HAP-1 (cell line): ENCODE measurements at regions not wholly inside any gene's neighbourhood (a gene's known extent, or its start where the extent isn't known, plus 50 kb on each side); places are given as distances from the start of the nearest gene placed in this dataset.
A peak's percentile ranks its signal among the peaks of the same experiment; 100 is the strongest.

Experiments
- DNase-seq, 2 experiments: peaks; one replicate each; pipeline ENCODE4 v3.0.0-alpha.2; 2016 to 2020; ENCODE audit warnings: low spot score in 2 of 2
- H3K27me3 ChIP-seq: fragments of 250-450 bp; sonication (Bioruptor Pico); 2 replicates; pipeline ENCODE4 v1.5.1; 2020; ENCODE audit warnings: low read depth, mild to moderate bottlenecking, moderate library complexity
- H3K36me3 ChIP-seq: fragments of 250-450 bp; sonication (Bioruptor Pico); replicated peaks from 2 replicates; pipeline ENCODE4 v1.5.1; 2020; ENCODE audit warnings: mild to moderate bottlenecking
- H3K4me1 ChIP-seq: fragments of 250-450 bp; sonication (Bioruptor Pico); 2 replicates; pipeline ENCODE4 v1.5.1; 2020; ENCODE audit warnings: mild to moderate bottlenecking
- H3K4me3 ChIP-seq: fragments of 250-450 bp; sonication (Bioruptor Pico); 2 replicates; pipeline ENCODE4 v1.5.1; 2020; ENCODE audit warnings: mild to moderate bottlenecking, moderate library complexity
- H3K9me3 ChIP-seq: fragments of 250-450 bp; sonication (Bioruptor Pico); 2 replicates; pipeline ENCODE4 v1.5.1; 2020; ENCODE audit warnings: mild to moderate bottlenecking, moderate library complexity
- in situ Hi-C: fragments of 300-500 bp; cut with MboI; formaldehyde crosslinking; loops from 3 replicates; pipeline ENCODE4 v1.14.3; 2020; ENCODE audit warnings: low sequenced_read_pairs, inconsistent platforms, mixed read lengths

DNA sequence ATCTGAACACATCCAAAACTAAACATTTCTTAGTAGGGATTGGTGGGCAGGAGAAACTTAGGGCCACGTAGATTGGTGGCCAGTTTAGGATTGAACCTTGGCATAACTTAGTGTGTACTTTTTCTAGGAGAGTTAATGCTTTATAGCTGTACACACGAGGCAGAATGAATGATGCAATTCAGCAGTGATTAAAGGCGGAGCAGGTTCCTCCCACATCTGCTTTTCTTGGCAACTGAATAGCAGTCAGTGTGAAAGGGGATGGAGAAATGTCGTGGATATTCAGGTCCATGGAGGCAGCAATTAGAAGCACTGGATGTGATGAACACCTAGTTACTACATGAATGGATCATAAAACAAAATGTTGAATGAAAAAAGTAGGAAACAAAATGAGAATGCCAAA is 493.8 kb downstream of the FUT8 start:
- Histone ChIP-seq H3K4me1 (no peaks in the 10 kb centered on the region), H3K4me3 (no peak overlapping the region), H3K27me3 (no peaks in the 10 kb centered on the region), H3K9me3 (no peaks in the 10 kb centered on the region; the same call in 1 of the 2 replicates), H3K36me3 (no peaks in the 10 kb centered on the region)
- in situ Hi-C loops, result no loop called here
- no peak for DNase-seq

DNA sequence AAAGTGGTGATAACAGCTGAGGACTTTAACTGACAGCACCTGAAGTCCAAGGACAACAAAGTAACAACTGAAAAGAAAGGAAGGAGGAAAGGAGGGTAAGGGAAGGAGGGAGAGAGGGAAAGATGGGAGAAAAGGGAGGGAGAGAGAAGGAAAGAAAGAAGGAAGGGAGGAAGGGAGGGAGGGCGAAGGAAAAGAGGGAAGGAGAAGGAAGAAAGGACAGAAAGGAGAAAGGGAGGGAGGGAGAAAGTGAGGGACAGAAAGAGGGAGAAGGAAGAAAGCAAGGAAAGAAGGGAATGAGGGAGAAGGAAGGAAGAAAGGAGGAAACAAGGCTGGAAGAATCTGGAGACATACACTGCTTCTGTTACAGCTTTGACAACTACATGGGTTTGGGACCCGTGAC is 494.4 kb downstream of the FUT8 start:
- Histone ChIP-seq H3K4me1 (no peaks in the 10 kb centered on the region), H3K4me3 (no peak overlapping the region), H3K36me3 (no peaks in the 10 kb centered on the region), H3K9me3 (no peaks in the 10 kb centered on the region), H3K27me3 (no peaks in the 10 kb centered on the region)
- DNase-seq, result no peak
- in situ Hi-C loops, result no loop called here

DNA sequence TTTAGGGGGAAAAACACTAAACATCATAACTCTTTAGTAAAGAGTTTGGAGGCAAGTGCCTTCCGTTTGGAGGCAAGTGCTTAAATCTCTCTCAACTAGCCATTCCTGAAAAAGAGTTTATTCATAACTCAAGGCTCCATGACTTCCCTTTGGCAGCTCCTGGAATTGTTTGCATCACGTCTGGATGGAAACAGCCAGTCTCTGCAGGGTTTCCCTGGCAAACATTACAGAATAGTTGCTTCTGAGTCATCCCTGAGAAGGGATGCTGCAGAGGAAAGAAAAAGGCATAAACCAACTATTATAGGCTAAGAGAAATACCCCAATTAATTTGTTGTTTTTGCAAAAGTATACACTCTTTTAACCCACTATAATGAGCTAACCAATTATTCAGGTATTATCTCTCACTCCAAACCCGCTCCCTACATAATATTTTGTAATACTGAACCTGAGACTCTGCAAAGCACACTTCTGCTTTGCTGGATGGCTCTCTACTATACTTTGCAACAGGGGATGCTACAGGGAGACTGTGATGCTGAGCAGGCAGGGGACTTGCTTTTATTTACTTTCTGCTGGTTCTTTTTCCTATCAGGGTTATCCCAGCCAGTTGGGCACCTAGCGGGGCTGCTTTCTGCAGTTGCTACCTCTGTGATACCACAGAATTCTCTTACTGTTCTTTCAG is 497.7 kb downstream of the FUT8 start:
- peaks cover 3% of the 10 kb centered on the region for H3K27me3 ChIP-seq
- H3K4me3 ChIP-seq, result no peak overlapping the region
- no peaks in the 10 kb centered on the region for H3K4me1 ChIP-seq
- H3K36me3 ChIP-seq, result no peaks in the 10 kb centered on the region
- DNase-seq, result no peak
- H3K9me3 ChIP-seq, result no peaks in the 10 kb centered on the region
- in situ Hi-C loops, result no loop called here

DNA sequence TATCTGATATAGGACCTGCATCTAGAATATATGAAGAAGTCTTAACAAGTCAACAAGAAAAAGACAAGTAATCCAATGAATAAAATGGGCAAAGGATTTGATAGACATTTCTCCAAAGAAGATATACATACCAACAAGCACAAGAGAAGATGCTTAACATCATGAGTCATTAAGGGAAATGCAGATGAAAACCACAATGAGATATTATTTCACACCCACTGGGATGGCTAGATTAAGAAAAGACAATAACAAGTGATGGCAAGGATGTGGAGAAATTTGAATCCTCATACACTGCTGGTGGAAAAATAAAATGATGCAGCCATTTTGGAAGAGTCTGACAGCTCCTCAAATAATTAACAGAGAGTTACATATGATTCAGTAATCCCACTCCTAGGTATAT is 502.6 kb downstream of the FUT8 start:
- DNase-seq, result no peak
- Histone ChIP-seq H3K36me3 (no peaks in the 10 kb centered on the region), H3K4me3 (no peak overlapping the region), H3K9me3 (no peaks in the 10 kb centered on the region), H3K27me3 (peaks cover 7% of the 10 kb centered on the region), H3K4me1 (no peaks in the 10 kb centered on the region)
- in situ Hi-C loops, result no loop called here

DNA sequence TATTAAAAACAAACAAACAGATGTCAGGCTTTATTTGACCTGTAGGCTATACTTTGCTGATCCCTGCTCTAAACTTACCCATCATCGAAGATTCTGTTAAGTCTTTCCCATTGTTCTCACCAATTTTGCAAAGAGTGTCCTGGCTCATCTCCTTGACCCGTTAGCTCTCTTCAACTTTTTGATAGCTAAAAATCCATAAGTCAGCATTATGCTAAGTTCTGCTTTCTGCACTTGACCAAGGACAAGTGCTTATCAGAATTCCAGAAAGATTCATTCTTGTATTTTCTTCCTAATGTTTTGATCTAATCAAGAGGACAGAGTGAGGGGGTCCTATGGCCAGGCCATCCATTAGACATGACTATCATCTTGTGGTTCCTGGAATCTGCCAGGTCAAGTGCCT is 503.5 kb downstream of the FUT8 start:
- peaks cover 7% of the 10 kb centered on the region for H3K27me3 ChIP-seq
- H3K9me3 ChIP-seq, result no peaks in the 10 kb centered on the region
- H3K4me3 ChIP-seq, result no peak overlapping the region

DNA sequence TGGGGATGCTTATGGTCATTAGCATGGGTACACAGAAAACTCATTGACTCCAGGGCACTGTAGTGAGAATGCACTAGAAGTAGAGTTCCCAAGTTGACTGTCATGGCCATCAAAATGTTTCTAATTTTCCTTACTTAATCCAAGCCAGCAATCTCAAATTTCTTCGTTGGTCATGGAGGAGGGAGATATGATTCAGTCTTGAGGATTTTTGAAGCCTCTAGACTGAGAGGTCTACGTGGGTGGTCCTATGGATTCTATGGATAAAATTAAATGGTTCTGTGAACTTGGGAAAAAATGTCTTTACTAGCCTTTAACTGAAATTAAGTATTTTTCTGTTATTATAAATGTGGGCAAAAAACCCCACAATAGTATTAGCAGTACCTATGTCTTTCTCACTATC is 508.5 kb downstream of the FUT8 start:
- no peaks in the 10 kb centered on the region for H3K9me3 ChIP-seq
- peaks cover under 1% of the 10 kb centered on the region; the same call in 1 of the 2 replicates for H3K27me3 ChIP-seq
- no peak overlapping the region for H3K4me3 ChIP-seq
- in situ Hi-C loops, result no loop called here
- DNase-seq, result no peak
- peaks cover 2% of the 10 kb centered on the region for H3K4me1 ChIP-seq
- H3K36me3 ChIP-seq, result no peaks in the 10 kb centered on the region

More for the DNA sequence above, 503.5 kb downstream of the FUT8 start:
- Histone ChIP-seq H3K4me1 (no peaks in the 10 kb centered on the region), H3K36me3 (no peaks in the 10 kb centered on the region)
- in situ Hi-C loops, result no loop called here
- no peak for DNase-seq

DNA sequence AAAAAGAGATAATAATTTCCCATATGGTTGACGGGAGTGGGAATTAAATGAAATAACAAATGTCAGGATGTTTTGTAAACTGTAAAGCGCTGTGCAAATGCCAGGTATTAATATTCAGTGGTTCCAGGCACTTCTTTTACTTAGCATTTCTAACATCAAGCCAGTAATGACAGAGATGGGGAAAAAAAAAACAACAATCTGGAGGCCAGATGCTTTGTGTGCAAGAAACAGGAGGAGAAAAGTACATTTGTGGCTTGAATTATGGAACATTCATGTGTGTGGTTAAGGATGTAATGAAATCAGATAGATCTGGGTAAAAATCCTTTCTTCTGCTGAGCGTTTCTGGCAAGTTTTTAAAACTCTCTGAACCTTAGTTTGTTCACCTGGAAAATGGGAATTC is 509.6 kb downstream of the FUT8 start:
- no peaks in the 10 kb centered on the region for H3K9me3 ChIP-seq
- no peak overlapping the region for H3K4me3 ChIP-seq
- no peak for DNase-seq
- in situ Hi-C loops, result no loop called here
- no peaks in the 10 kb centered on the region for H3K36me3 ChIP-seq
- H3K4me1 ChIP-seq, result peaks cover 13% of the 10 kb centered on the region
- no peaks in the 10 kb centered on the region for H3K27me3 ChIP-seq

DNA sequence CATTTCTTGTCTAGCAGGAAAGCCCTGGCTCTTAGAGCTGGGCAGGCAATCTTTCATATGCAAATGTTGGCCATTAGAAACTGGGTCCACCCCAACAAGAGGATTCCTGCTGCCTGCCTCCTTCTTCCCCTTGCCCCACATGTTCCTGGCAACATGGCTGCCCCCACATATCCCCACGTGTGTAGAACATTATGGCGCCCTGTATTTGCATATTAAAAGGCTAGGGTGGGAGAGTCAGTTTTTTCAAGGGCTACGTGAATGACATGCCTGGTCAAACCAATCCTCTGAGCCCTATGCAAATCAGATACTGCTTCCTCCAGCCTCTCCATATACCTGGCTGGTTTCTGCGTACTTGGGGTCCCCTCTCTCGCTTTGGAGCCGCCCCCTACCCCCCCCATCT is 514.0 kb downstream of the FUT8 start:
- in situ Hi-C loops, result no loop called here
- peak; percentile 34 to 65 for DNase-seq
- Histone ChIP-seq H3K4me3 (no peak overlapping the region), H3K27me3 (no peaks in the 10 kb centered on the region), H3K9me3 (no peaks in the 10 kb centered on the region), H3K36me3 (no peaks in the 10 kb centered on the region), H3K4me1 (peaks cover 24% of the 10 kb centered on the region)

DNA sequence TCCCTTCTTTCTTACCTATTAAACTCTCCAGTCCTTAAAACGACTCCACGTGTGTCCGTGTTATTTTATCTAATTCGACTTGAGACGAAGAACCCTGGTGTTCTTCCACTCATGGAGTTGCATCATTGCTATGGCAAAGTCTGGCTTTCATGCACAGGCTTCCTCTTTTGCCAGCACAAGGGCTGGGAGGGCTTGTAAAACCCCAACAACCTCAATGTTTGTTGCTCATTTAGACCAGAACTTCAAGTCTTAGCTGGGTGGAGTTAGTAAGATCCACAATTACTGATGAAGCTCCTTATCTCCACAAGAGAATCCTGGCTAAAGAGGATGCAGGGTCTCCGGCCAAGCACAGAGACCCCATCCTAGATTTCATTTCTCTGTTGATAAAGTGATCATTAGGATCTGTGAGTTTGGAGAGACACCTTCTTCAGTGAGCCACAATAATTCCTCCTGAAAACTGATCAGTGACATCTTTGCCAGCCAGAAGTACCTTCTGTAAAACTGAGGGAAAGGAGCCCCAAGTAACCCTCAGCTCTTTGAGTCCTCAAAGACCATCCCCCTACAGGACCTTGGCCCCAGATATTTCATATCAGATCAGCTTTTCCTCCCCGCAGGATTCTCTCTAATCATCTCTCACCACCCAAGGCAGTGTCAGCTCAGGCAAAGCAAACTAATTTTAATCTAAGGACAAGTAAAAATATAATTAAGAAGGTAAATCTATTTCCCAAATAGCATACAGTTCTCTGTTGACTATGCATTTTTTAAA is 514.6 kb downstream of the FUT8 start:
- no peak for DNase-seq
- Histone ChIP-seq H3K36me3 (no peaks in the 10 kb centered on the region), H3K9me3 (no peaks in the 10 kb centered on the region), H3K4me1 (peaks cover 24% of the 10 kb centered on the region), H3K4me3 (no peak overlapping the region), H3K27me3 (no peaks in the 10 kb centered on the region)
- in situ Hi-C loops, result no loop called here

DNA sequence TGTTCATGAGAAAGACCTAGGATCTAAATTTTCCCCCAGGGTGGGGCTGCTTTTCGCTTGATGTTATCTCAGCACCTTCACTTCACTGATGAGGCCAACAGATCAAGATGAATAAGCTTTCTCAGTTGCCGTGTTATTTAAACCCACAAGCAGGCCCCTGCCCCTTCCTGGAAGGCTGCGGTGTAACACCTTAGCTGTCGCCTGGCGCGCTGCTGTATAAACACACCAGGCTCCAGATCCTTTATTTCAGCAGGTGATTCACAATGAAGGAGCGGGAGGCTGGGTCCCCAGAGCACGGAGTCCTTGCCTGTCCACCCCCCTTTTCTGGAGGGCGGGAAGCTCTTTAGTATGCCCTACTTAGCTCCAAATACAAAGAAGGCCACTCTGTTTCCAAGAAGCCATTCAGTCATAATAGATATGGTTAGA is 515.4 kb downstream of the FUT8 start:
- no peaks in the 10 kb centered on the region for H3K36me3 ChIP-seq
- no peaks in the 10 kb centered on the region for H3K9me3 ChIP-seq
- peaks cover 24% of the 10 kb centered on the region for H3K4me1 ChIP-seq
- no peak overlapping the region for H3K4me3 ChIP-seq
- DNase-seq, result peak in 1 of 2 experiments; percentile 29
- in situ Hi-C loops, result no loop called here
- no peaks in the 10 kb centered on the region for H3K27me3 ChIP-seq

DNA sequence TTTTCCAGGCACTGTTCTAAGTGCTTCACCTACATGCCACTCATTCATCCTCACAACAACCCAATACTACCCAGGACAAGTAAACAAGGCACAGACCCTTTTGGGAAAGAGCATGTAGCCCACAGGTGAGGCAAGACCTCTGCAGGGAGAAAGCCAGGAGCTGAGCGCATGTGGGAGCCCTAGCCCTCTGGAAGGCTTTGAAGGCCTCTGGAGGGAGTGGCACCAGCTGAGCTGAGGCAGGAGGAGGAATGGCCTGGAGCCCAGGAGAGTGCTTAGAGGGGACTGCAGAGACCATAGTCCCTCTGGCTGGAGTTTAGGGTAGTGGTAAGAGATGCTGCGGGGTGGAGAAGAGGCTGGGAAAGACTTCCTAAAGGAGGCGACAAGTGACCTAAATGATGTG is 516.5 kb downstream of the FUT8 start:
- Histone ChIP-seq H3K9me3 (no peaks in the 10 kb centered on the region), H3K36me3 (no peaks in the 10 kb centered on the region), H3K4me3 (no peak overlapping the region), H3K27me3 (no peaks in the 10 kb centered on the region), H3K4me1 (peaks cover 24% of the 10 kb centered on the region)
- DNase-seq, result no peak
- in situ Hi-C loops, result no loop called here

DNA sequence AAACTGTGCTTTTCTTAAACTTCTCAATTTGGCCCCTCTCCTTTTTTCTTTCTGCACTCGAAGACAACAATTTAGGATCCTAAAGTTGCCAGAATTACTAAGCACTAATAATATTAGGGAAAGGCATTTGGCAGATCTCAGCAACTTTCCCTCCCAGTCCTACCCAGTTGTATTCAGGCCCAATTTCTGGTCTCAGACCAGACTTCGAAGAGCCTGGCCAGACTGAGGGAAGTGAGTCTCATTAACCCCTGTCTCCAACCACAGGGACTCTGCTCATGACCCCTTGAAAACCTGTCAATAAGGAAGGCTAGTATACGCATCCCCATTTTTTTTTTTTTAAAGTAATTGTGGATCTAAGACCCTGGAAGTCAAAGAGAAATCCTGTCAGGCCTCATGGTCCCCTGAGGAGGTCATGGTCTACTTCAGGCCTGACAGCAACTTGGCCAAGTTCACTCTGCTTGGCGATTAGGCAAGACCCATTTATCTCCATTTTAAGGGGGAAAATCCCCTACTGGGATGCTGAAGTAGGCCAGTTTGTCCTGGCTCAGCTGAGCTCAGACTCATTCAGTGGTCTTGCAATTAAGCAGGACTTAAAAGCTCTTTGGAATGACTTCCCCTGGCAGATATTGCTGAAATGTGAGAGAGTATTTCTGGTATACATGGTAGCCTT is 521.0 kb downstream of the FUT8 start:
- Histone ChIP-seq H3K4me1 (no peaks in the 10 kb centered on the region), H3K36me3 (no peaks in the 10 kb centered on the region), H3K9me3 (no peaks in the 10 kb centered on the region), H3K4me3 (no peak overlapping the region), H3K27me3 (no peaks in the 10 kb centered on the region)
- DNase-seq, result no peak
- in situ Hi-C loops, result no loop called here

DNA sequence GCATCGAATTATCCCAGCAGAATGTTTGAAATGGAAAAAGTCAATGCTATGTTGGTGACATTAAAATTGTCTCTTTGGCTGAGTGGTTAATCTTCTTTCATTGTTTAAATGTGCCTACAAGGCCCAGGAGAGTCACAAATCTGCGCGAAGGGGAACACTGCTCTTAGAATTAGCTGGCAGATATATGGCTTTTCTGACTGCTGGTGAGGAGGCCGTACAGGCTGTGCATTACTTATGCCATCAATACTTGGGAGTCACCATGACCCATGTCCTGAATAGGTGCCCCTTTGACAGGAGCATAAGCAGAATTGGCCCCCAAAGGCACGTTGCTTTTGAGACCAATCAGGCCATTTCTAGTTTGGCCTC is 521.5 kb downstream of the FUT8 start:
- H3K4me3 ChIP-seq, result no peak overlapping the region
- no peaks in the 10 kb centered on the region for H3K9me3 ChIP-seq
- H3K27me3 ChIP-seq, result no peaks in the 10 kb centered on the region
- no peak for DNase-seq
- no peaks in the 10 kb centered on the region for H3K36me3 ChIP-seq
- in situ Hi-C loops, result no loop called here
- H3K4me1 ChIP-seq, result no peaks in the 10 kb centered on the region

DNA sequence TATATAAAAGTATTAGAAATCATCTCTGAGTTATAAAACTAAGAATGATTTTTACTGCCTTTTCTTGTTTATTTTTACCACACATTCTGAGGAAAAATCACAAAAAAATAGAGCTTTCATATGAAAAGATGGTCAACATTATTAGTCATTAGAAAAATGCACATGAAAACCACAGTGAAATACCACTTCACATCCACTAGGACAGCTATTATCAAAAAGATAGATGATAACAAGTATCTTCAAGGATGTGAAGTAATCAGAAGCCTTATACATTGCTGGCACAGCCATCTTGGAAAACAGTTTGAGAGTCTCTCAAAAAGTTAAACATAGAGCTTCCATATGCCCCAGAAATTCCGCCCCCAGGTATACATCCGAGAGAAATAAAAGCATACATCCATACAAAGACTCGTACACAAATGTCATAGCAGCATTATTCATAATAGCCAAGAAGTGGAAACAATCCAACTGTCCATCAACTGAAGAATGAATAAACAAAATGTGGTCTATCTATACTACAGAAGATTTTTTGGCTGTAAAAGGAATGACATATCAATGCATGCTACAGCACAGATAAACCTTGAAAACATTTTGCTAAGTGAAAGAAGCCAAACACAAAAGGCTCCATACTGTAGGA is 523.9 kb downstream of the FUT8 start:
- Histone ChIP-seq H3K36me3 (no peaks in the 10 kb centered on the region), H3K4me1 (peaks cover 4% of the 10 kb centered on the region; the same call in 1 of the 2 replicates), H3K4me3 (no peak overlapping the region), H3K9me3 (no peaks in the 10 kb centered on the region), H3K27me3 (no peaks in the 10 kb centered on the region)
- in situ Hi-C loops, result no loop called here
- DNase-seq, result no peak
